ENCODE measurements at regions not wholly inside any gene's neighbourhood (a gene's known extent, or its start where the extent isn't known, plus 50 kb on each side); places are given as distances from the start of the nearest gene placed in this dataset.

GRCh38 chr12:77243345-77243744, 178.0 kb upstream of the E2F7 start:
- DNase-seq (ENCODE audit: low spot score): no peak
- no peaks in the 10 kb centered on the region for H3K36me3 ChIP-seq (replicated peaks; ENCODE audit: insufficient read depth, low read depth)
- no peak for TF ChIP-seq EZH2phosphoT487 (IDR thresholded peaks at IDR 0.05; ENCODE audit: low read depth, severe bottlenecking, unreplicated experiment)
- TF ChIP-seq CTCF (IDR thresholded peaks at IDR 0.05; ENCODE audit: poor library complexity): no peak
- TF ChIP-seq EZH2 (IDR thresholded peaks at IDR 0.05; ENCODE audit: borderline replicate concordance): no peak
- H3K79me2 ChIP-seq: no peaks in the 10 kb centered on the region
- WGBS (ENCODE audit: low lambda C conversion rate, missing lambda C conversion rate): 75% methylated on average over 4 of the region's 4 CpGs
- H3K27me3 ChIP-seq: no peaks in the 10 kb centered on the region
- H2AFZ ChIP-seq: no peak overlapping the region
- no peaks in the 10 kb centered on the region for H3K4me1 ChIP-seq (ENCODE audit: insufficient read depth)
- no peak overlapping the region for H3K27ac ChIP-seq
- H3K9me2 ChIP-seq (replicated peaks; ENCODE audit: insufficient read depth): no peaks in the 10 kb centered on the region
- H3K4me2 ChIP-seq: no peak overlapping the region
- no peaks in the 10 kb centered on the region for H3K9me3 ChIP-seq (ENCODE audit: low read depth)
- no peaks in the 10 kb centered on the region for H4K20me1 ChIP-seq (ENCODE audit: insufficient read depth, poor library complexity, severe bottlenecking)
- no peak overlapping the region for H3K4me3 ChIP-seq

- H3K27ac ChIP-seq: no peak overlapping the region
- no peaks in the 10 kb centered on the region for H3K36me3 ChIP-seq (replicated peaks; ENCODE audit: insufficient read depth, low read depth)
- H3K27me3 ChIP-seq: no peaks in the 10 kb centered on the region
- H3K9me3 ChIP-seq (ENCODE audit: low read depth): no peaks in the 10 kb centered on the region
- H3K4me1 ChIP-seq (ENCODE audit: insufficient read depth): no peaks in the 10 kb centered on the region
- H2AFZ ChIP-seq: no peak overlapping the region
- no peak overlapping the region for H3K4me3 ChIP-seq
- TF ChIP-seq EZH2 (IDR thresholded peaks at IDR 0.05; ENCODE audit: borderline replicate concordance) (no peak), CTCF (IDR thresholded peaks at IDR 0.05; ENCODE audit: poor library complexity) (no peak), EZH2phosphoT487 (IDR thresholded peaks at IDR 0.05; ENCODE audit: low read depth, severe bottlenecking, unreplicated experiment) (no peak)
- H3K79me2 ChIP-seq: no peaks in the 10 kb centered on the region
- no peak overlapping the region for H3K4me2 ChIP-seq
- WGBS (ENCODE audit: low lambda C conversion rate, missing lambda C conversion rate): 100% methylated on average over 1 of the region's 1 CpG
- H3K9me2 ChIP-seq (replicated peaks; ENCODE audit: insufficient read depth): no peaks in the 10 kb centered on the region
- no peak for DNase-seq (ENCODE audit: low spot score)
- no peaks in the 10 kb centered on the region for H4K20me1 ChIP-seq (ENCODE audit: insufficient read depth, poor library complexity, severe bottlenecking)
Measured at GRCh38 chr12:77239617-77240016, 174.2 kb upstream of the E2F7 start.

- no peaks in the 10 kb centered on the region for H3K79me2 ChIP-seq
- no peaks in the 10 kb centered on the region for H4K20me1 ChIP-seq (ENCODE audit: insufficient read depth, poor library complexity, severe bottlenecking)
- H3K9me2 ChIP-seq (replicated peaks; ENCODE audit: insufficient read depth): no peaks in the 10 kb centered on the region
- TF ChIP-seq CTCF (IDR thresholded peaks at IDR 0.05; ENCODE audit: poor library complexity) (no peak), EZH2 (IDR thresholded peaks at IDR 0.05; ENCODE audit: borderline replicate concordance) (no peak), EZH2phosphoT487 (IDR thresholded peaks at IDR 0.05; ENCODE audit: low read depth, severe bottlenecking, unreplicated experiment) (no peak)
- 54% methylated on average over 2 of the region's 2 CpGs for whole genome bisulfite sequencing (ENCODE audit: low lambda C conversion rate, missing lambda C conversion rate)
- H3K4me1 ChIP-seq (ENCODE audit: insufficient read depth): no peaks in the 10 kb centered on the region
- no peaks in the 10 kb centered on the region for H3K36me3 ChIP-seq (replicated peaks; ENCODE audit: insufficient read depth, low read depth)
- no peak overlapping the region for H3K4me3 ChIP-seq
- no peak overlapping the region for H2AFZ ChIP-seq
- H3K9me3 ChIP-seq (ENCODE audit: low read depth): no peaks in the 10 kb centered on the region
- no peak overlapping the region for H3K4me2 ChIP-seq
- DNase-seq (ENCODE audit: low spot score): no peak
- peak overlapping the region; percentile 22 for H3K27ac ChIP-seq
- no peaks in the 10 kb centered on the region for H3K27me3 ChIP-seq
Measured at GRCh38 chr12:77238335-77238734, 173.0 kb upstream of the E2F7 start.

- TF ChIP-seq EZH2phosphoT487 (IDR thresholded peaks at IDR 0.05; ENCODE audit: low read depth, severe bottlenecking, unreplicated experiment) (no peak), CTCF (IDR thresholded peaks at IDR 0.05; ENCODE audit: poor library complexity) (no peak)
- no peaks in the 10 kb centered on the region for H3K79me2 ChIP-seq
- no peak for DNase-seq (ENCODE audit: low spot score)
- H3K27ac ChIP-seq: peak overlapping the region; percentile 22
- H3K9me2 ChIP-seq (replicated peaks; ENCODE audit: insufficient read depth): no peaks in the 10 kb centered on the region
- H3K9me3 ChIP-seq (ENCODE audit: low read depth): no peaks in the 10 kb centered on the region
- no peak overlapping the region for H2AFZ ChIP-seq
- H3K4me2 ChIP-seq: no peak overlapping the region
- WGBS (ENCODE audit: low lambda C conversion rate, missing lambda C conversion rate): 96% methylated on average over 1 of the region's 1 CpG
- no peaks in the 10 kb centered on the region for H4K20me1 ChIP-seq (ENCODE audit: insufficient read depth, poor library complexity, severe bottlenecking)
- H3K4me3 ChIP-seq: no peak overlapping the region
- no peaks in the 10 kb centered on the region for H3K4me1 ChIP-seq (ENCODE audit: insufficient read depth)
- H3K36me3 ChIP-seq (replicated peaks; ENCODE audit: insufficient read depth, low read depth): no peaks in the 10 kb centered on the region
- H3K27me3 ChIP-seq: no peaks in the 10 kb centered on the region
Measured at GRCh38 chr12:77237896-77238295, 172.5 kb upstream of the E2F7 start.
